ENCODE measurements at regions not wholly inside any gene's neighbourhood (a gene's known extent, or its start where the extent isn't known, plus 50 kb on each side); places are given as distances from the start of the nearest gene placed in this dataset.

- no peak overlapping the region for H3K27ac Mint-ChIP-seq
- CTCF ChIA-PET: no interaction called here
- intact Hi-C loops (cut with micrococcal nuclease): no loop called here
- H3K27me3 Mint-ChIP-seq: peaks cover 0 to 7% (median 2%) of the 10 kb centered on the region in 5 donors
- peaks cover 0 to 4% (median 0%) of the 10 kb centered on the region in 11 donors for H3K9me3 Mint-ChIP-seq
- H3K36me3 ChIP-seq (ENCODE audit: control insufficient read depth in 2 of 3, insufficient read depth in 3 of 3, low read length in 3 of 3): no peaks in the 10 kb centered on the region
- ATAC-seq: no peak
- POLR2A ChIA-PET: no interaction called here
- no peaks in the 10 kb centered on the region for H3K9me3 ChIP-seq (ENCODE audit: control insufficient read depth in 2 of 3, low read length in 3 of 3)
- no peaks in the 10 kb centered on the region for H3K27me3 ChIP-seq (ENCODE audit: control insufficient read depth in 2 of 2, insufficient read depth in 2 of 2, low read length in 2 of 2)
- no peak overlapping the region for H3K4me3 ChIP-seq (ENCODE audit: low read length)
- no peaks in the 10 kb centered on the region for H3K36me3 Mint-ChIP-seq
- no peaks in the 10 kb centered on the region for H3K4me1 ChIP-seq (ENCODE audit: control insufficient read depth in 2 of 2, insufficient read depth in 2 of 2, low read length in 2 of 2)
- DNase-seq: no peak
- H3K4me3 Mint-ChIP-seq: no peak overlapping the region
- H3K27ac ChIP-seq (ENCODE audit: low read depth, low read length): no peak overlapping the region
- peaks cover 0 to 1% (median 0%) of the 10 kb centered on the region in 7 donors for H3K4me1 Mint-ChIP-seq
Observed at GRCh38 chr15:96503276-96503675, 172.8 kb downstream of the NR2F2 start.

- Histone ChIP-seq H3K27me3 (ENCODE audit: control insufficient read depth in 2 of 2, insufficient read depth in 2 of 2, low read length in 2 of 2) (no peaks in the 10 kb centered on the region), H3K36me3 (ENCODE audit: control insufficient read depth in 2 of 3, insufficient read depth in 3 of 3, low read length in 3 of 3) (no peaks in the 10 kb centered on the region), H3K4me3 (ENCODE audit: low read length) (no peak overlapping the region), H3K4me1 (ENCODE audit: control insufficient read depth in 2 of 2, insufficient read depth in 2 of 2, low read length in 2 of 2) (no peaks in the 10 kb centered on the region), H3K27ac (ENCODE audit: low read depth, low read length) (no peak overlapping the region), H3K9me3 (ENCODE audit: control insufficient read depth in 2 of 3, low read length in 3 of 3) (no peaks in the 10 kb centered on the region)
- H3K9me3 Mint-ChIP-seq: peaks cover 0 to 4% (median 0%) of the 10 kb centered on the region in 11 donors
- ATAC-seq: no peak
- intact Hi-C loops (cut with micrococcal nuclease): no loop called here
- H3K27ac Mint-ChIP-seq: no peak overlapping the region
- no peak overlapping the region for H3K4me3 Mint-ChIP-seq
- peaks cover 0 to 1% (median 0%) of the 10 kb centered on the region in 7 donors for H3K4me1 Mint-ChIP-seq
- H3K36me3 Mint-ChIP-seq: no peaks in the 10 kb centered on the region
- CTCF ChIA-PET: interaction anchor here (0.8 kb wide), 1 partner anchor 235 kb away, joined by 4 read pairs; no protein-coding TSS in a partner anchor
- H3K27me3 Mint-ChIP-seq: peaks cover 0 to 12% (median 2%) of the 10 kb centered on the region in 5 donors
- DNase-seq: no peak
- POLR2A ChIA-PET: no interaction called here
Observed at GRCh38 chr15:96504371-96504770, 173.9 kb downstream of the NR2F2 start.

- H3K27ac Mint-ChIP-seq: no peak overlapping the region
- ChIA-PET CTCF (interaction anchor here (0.8 kb wide), 1 partner anchor 234 kb away, joined by 4 read pairs; no protein-coding TSS in a partner anchor), POLR2A (no interaction called here)
- Histone ChIP-seq H3K4me3 (ENCODE audit: low read length) (no peak overlapping the region), H3K36me3 (ENCODE audit: control insufficient read depth in 2 of 3, insufficient read depth in 3 of 3, low read length in 3 of 3) (no peaks in the 10 kb centered on the region), H3K27me3 (ENCODE audit: control insufficient read depth in 2 of 2, insufficient read depth in 2 of 2, low read length in 2 of 2) (no peaks in the 10 kb centered on the region), H3K27ac (ENCODE audit: low read depth, low read length) (no peak overlapping the region), H3K4me1 (ENCODE audit: control insufficient read depth in 2 of 2, insufficient read depth in 2 of 2, low read length in 2 of 2) (no peaks in the 10 kb centered on the region), H3K9me3 (ENCODE audit: control insufficient read depth in 2 of 3, low read length in 3 of 3) (no peaks in the 10 kb centered on the region)
- H3K27me3 Mint-ChIP-seq: peaks cover 0 to 13% (median 2%) of the 10 kb centered on the region in 5 donors
- DNase-seq: no peak
- ATAC-seq: no peak
- no peak overlapping the region for H3K4me3 Mint-ChIP-seq
- no peaks in the 10 kb centered on the region for H3K36me3 Mint-ChIP-seq
- intact Hi-C loops (cut with micrococcal nuclease): no loop called here
- peaks cover 0 to 1% (median 0%) of the 10 kb centered on the region in 7 donors for H3K4me1 Mint-ChIP-seq
- peaks cover 0 to 4% (median 0%) of the 10 kb centered on the region in 11 donors for H3K9me3 Mint-ChIP-seq
Observed at GRCh38 chr15:96505014-96505413, 174.5 kb downstream of the NR2F2 start.

- no peak overlapping the region for H3K27ac ChIP-seq (ENCODE audit: low read depth, low read length)
- no peaks in the 10 kb centered on the region for H3K4me1 ChIP-seq (ENCODE audit: control insufficient read depth in 2 of 2, insufficient read depth in 2 of 2, low read length in 2 of 2)
- Mint-ChIP-seq H3K36me3 (peaks cover 0 to 4% (median 0%) of the 10 kb centered on the region in 5 donors), H3K9me3 (peaks cover 2 to 22% (median 9%) of the 10 kb centered on the region in 11 donors), H3K4me3 (no peak overlapping the region), H3K27ac (no peak overlapping the region), H3K4me1 (no peaks in the 10 kb centered on the region), H3K27me3 (peaks cover 0 to 33% (median 9%) of the 10 kb centered on the region in 5 donors)
- ChIA-PET POLR2A (no interaction called here), CTCF (no interaction called here)
- H3K36me3 ChIP-seq (ENCODE audit: control insufficient read depth in 2 of 3, insufficient read depth in 3 of 3, low read length in 3 of 3): no peaks in the 10 kb centered on the region
- DNase-seq (no peak), ATAC-seq (no peak)
- intact Hi-C loops (cut with micrococcal nuclease): no loop called here
- H3K4me3 ChIP-seq (ENCODE audit: low read length): no peak overlapping the region
- no peaks in the 10 kb centered on the region for H3K27me3 ChIP-seq (ENCODE audit: control insufficient read depth in 2 of 2, insufficient read depth in 2 of 2, low read length in 2 of 2)
- no peaks in the 10 kb centered on the region for H3K9me3 ChIP-seq (ENCODE audit: control insufficient read depth in 2 of 3, low read length in 3 of 3)
Observed at GRCh38 chr15:96514607-96515285, 184.2 kb downstream of the NR2F2 start.

- Histone ChIP-seq H3K27me3 (ENCODE audit: control insufficient read depth in 2 of 2, insufficient read depth in 2 of 2, low read length in 2 of 2) (no peaks in the 10 kb centered on the region), H3K36me3 (ENCODE audit: control insufficient read depth in 2 of 3, insufficient read depth in 3 of 3, low read length in 3 of 3) (no peaks in the 10 kb centered on the region), H3K4me1 (ENCODE audit: control insufficient read depth in 2 of 2, insufficient read depth in 2 of 2, low read length in 2 of 2) (no peaks in the 10 kb centered on the region), H3K9me3 (ENCODE audit: control insufficient read depth in 2 of 3, low read length in 3 of 3) (no peaks in the 10 kb centered on the region), H3K27ac (ENCODE audit: low read depth, low read length) (no peak overlapping the region), H3K4me3 (ENCODE audit: low read length) (no peak overlapping the region)
- Mint-ChIP-seq H3K9me3 (peaks cover 2 to 24% (median 10%) of the 10 kb centered on the region in 11 donors), H3K36me3 (peaks cover 0 to 4% (median 0%) of the 10 kb centered on the region in 5 donors), H3K4me3 (no peak overlapping the region), H3K27me3 (peaks cover 0 to 28% (median 9%) of the 10 kb centered on the region in 5 donors), H3K27ac (no peak overlapping the region), H3K4me1 (no peaks in the 10 kb centered on the region)
- CTCF ChIA-PET: no interaction called here
- intact Hi-C loops (cut with micrococcal nuclease): no loop called here
- POLR2A ChIA-PET: no interaction called here
- DNase-seq: no peak
- ATAC-seq: no peak
Observed at GRCh38 chr15:96515371-96515770, 184.9 kb downstream of the NR2F2 start.

- ChIA-PET POLR2A (no interaction called here), CTCF (no interaction called here)
- intact Hi-C loops (cut with micrococcal nuclease): no loop called here
- H3K36me3 ChIP-seq (ENCODE audit: control insufficient read depth in 2 of 3, insufficient read depth in 3 of 3, low read length in 3 of 3): no peaks in the 10 kb centered on the region
- ATAC-seq (no peak), DNase-seq (no peak)
- Mint-ChIP-seq H3K27ac (no peak overlapping the region), H3K4me3 (no peak overlapping the region), H3K4me1 (no peaks in the 10 kb centered on the region), H3K27me3 (peaks cover 0 to 27% (median 12%) of the 10 kb centered on the region in 5 donors), H3K9me3 (peaks cover 2 to 42% (median 13%) of the 10 kb centered on the region in 11 donors), H3K36me3 (peaks cover 0 to 4% (median 0%) of the 10 kb centered on the region in 5 donors)
- no peak overlapping the region for H3K27ac ChIP-seq (ENCODE audit: low read depth, low read length)
- H3K4me1 ChIP-seq (ENCODE audit: control insufficient read depth in 2 of 2, insufficient read depth in 2 of 2, low read length in 2 of 2): no peaks in the 10 kb centered on the region
- H3K4me3 ChIP-seq (ENCODE audit: low read length): no peak overlapping the region
- no peaks in the 10 kb centered on the region for H3K9me3 ChIP-seq (ENCODE audit: control insufficient read depth in 2 of 3, low read length in 3 of 3)
- no peaks in the 10 kb centered on the region for H3K27me3 ChIP-seq (ENCODE audit: control insufficient read depth in 2 of 2, insufficient read depth in 2 of 2, low read length in 2 of 2)
Observed at GRCh38 chr15:96521386-96521785, 190.9 kb downstream of the NR2F2 start.
